HG03196 (cell line): ENCODE measurements at regions not wholly inside any gene's neighbourhood (a gene's known extent, or its start where the extent isn't known, plus 50 kb on each side); places are given as distances from the start of the nearest gene placed in this dataset.
"Not testable (repeated sequence)": the region's sequence is repeated elsewhere in the genome, so short reads cannot be mapped to it uniquely, and the experiment has no call there.

ENCODE experiments used
- ATAC-seq: cut with Tn5 transposase; IDR thresholded peaks from one replicate; pipeline ENCODE4 v1.9.1; 2021; ENCODE audit not compliant: unreplicated experiment

DNA sequence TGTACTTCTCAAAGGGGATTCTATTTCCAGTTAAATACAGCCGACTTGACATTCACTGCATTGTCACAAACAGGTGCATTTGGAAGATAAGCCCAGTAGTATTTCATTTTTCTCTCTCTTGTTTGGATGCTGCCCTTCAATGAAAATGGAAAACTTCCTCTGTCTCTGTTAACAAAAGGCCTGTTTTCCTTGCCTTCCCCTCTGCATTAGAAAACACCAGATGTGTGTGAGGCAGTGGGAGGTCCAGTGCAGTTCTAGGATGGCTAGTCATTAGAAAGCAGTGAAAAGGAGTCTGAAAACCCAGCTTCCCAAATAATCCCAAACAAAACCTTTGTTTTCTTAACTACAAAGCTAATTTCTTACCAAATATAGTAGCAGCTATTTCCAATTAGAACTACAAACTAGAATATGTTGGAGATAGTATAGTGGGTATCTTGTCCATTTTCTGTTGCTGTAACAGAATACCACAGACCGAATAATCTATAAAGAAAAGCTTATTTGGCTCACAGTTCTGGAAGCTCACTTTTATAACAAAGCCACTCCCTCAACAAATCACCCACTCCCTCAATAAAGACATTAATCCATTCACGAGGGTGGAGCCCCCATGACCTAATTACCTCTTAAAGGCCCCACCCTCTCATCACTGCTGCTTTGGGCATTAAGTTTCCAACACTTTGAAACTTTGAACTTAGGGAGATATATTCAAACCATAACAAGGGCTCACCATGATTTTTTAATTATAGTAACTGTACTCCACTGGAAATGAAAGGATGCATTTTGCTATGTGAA, 452.1 kb upstream of the RPS6KA3 start:
- ATAC-seq: no peak

DNA sequence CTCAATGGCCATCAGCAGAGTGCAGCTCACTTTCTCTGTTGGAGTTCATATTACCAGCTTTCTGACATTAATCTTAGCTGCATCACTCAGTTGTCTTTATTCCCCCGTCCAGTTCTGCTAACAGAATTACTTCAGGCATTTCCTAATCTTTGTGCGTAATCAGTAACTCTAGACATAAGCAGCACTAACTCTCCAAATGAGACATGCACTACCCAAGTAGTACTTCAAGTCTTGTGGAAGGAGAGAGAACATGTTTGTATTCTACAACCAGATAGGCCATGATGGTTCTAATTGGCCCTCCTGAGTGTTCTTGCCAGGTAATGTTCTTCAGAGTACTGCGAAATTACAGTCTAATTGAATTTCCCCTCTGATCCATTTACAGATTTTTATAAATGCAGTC, 448.5 kb upstream of the RPS6KA3 start:
- ATAC-seq: no peak

DNA sequence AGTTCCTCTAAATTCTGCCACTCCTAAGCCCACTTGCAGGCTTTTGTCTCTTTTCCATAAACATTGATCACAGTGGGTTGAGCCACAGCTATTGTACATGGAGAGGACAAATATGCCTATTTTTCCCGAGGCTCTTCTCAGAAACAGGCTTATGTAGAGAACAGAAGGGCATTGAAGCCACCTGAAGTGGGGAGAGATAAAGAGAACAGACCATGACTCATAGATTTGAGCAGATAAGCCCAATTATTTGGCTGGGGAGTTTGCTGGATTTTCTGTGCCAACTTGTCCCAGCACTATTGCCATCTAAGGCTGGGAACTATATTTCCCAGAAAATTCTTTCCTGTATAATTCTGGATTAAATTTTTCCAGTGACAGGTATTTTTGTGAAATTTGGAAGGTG, 446.1 kb upstream of the RPS6KA3 start:
- no peak for ATAC-seq

GRCh38 chrX:20711366-20711765, 444.7 kb upstream of the RPS6KA3 start:
- ATAC-seq: no peak

- ATAC-seq: no peak
These were observed 426.4 kb upstream of the RPS6KA3 start for GRCh38 chrX:20693078-20693477.

- no peak for ATAC-seq
These were observed 419.5 kb upstream of the RPS6KA3 start for GRCh38 chrX:20686256-20686655.

DNA sequence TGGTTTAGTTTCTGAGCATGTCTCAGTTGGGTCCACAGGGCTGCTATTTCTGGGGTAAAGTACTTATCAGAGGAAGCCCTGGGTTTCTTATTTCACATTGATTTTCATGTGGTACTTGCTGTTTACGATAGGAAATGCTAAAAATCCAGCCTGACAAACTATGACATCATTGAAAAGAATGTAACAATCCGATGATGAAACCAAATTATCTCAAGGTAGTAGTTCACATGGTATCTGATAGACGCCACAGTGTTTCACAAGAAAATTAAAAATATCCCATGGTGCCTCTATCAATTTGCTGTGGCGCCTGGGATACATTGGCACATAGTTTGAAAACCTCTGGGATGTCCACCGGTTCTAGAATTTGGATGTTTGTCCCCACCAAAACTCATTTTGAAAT, 418.9 kb upstream of the RPS6KA3 start:
- ATAC-seq: no peak

DNA sequence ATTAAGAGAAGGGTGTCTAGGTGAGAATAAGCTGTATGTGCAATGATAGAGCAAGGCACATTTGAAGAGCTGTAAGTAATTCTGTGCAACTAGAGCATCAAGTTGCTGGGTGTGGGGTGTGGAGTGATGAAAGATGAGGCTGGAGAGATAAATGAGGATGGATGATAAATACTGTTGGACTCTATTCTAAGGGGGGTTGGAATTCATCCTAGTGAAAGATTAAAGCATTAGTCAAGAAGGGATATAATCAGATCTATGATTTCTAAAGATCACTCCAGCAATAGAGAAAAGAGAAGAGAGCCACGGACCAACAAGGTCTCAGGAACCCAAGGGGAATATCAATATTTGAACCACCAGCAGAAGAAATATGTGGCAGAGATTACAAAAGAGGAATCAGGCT, 415.0 kb upstream of the RPS6KA3 start:
- ATAC-seq: no peak

GRCh38 chrX:20680998-20681397, 414.3 kb upstream of the RPS6KA3 start:
- no peak for ATAC-seq

DNA sequence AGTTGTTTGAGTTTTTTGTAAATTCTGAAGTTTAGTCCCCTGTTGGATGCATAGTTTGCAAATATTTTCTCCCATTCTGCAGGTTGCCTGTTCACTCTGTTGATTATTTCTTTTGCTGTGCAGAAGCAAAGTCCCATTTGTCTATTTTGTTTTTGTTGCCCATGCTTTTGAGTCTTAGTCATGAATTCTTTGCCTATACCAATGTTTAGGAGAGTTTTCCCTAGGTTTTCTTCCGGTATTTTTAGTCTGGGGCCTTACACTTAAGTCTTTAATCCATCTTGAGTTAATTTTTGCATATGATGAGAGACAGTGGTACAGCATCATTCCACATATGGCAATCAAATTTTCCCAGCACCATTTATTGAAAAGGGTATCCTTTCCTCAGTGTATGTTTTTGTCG, 405.8 kb upstream of the RPS6KA3 start:
- ATAC-seq: no peak

DNA sequence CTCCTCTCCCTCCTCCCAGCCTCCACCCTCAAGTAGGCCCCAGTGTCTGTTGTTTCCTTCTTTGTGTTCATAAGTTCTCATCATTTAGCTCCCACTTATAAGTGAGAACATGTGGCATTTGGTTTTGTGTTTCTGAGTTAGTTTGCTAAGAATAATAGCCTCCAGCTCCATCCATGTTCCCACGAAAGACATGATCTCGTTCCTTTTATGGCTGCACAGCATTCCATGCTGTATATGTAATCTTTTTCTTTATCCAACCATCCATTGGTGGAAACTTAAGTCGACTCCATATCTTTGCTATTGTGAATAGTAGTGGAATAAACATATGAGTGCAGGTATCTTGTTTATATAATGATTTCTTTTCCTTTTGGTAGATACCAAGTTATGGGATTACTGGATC, 405.0 kb upstream of the RPS6KA3 start:
- ATAC-seq: not testable (repeated sequence)

DNA sequence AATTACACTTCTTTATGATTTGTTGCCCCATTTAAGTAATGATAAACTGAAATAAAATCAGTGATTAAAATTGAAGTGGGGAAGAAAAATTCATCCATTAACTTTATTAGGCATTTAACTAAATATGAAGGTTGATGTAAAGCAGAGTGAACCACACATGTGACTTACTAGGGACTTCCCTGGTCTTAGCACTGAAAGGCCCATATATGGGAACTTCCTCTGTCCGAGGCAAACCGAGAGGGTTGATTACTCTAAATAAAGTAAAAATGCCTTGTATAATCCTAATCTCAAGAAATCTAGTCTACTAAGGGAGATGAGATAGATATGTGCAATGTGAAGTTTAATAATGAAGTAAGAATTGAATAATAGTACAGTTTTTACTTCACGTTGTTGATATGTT, 403.9 kb upstream of the RPS6KA3 start:
- no peak for ATAC-seq

DNA sequence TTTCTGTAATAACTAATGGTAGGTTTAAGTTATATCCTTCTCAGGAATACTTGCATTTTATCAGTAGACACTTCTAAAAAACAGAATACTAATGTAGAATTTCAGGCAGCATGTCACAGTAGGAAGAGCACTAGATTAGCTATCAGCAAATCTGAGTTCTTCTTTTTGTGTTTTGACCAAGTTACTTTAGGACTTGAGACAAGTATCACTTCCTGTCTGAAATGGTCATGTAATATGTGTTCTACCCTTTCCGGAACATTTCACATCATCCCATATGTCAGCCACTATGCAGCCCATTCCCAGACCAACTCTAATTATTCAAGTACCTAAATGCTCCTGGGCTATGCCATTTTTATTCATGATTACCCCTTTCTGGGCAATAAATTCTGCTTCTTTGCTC, 401.8 kb upstream of the RPS6KA3 start:
- no peak for ATAC-seq

- no peak for ATAC-seq
These were observed 399.6 kb upstream of the RPS6KA3 start for GRCh38 chrX:20666331-20666730.

- ATAC-seq: no peak
These were observed 398.8 kb upstream of the RPS6KA3 start for GRCh38 chrX:20665481-20665880.

GRCh38 chrX:20664774-20665173, 398.1 kb upstream of the RPS6KA3 start:
- ATAC-seq: no peak

DNA sequence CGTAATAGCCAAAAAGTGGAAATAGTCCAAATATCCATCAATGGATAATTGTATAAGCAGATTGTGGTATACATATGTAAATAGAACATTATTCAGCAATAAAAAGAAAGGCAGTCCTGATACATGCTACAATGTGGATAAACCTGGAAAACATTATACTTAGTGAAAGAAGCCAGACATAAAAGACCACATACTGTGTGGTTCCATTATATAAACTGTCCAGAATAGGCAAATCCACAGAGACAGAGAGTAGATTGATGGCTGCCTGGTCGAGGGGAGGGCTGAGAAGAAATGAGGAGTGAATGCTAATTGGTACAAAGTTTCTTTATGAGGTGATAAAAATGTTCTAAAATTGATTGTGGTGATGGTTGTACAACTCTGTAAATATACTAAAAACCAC, 397.4 kb upstream of the RPS6KA3 start:
- no peak for ATAC-seq

- no peak for ATAC-seq
These were observed 396.6 kb upstream of the RPS6KA3 start for GRCh38 chrX:20663336-20663735.

DNA sequence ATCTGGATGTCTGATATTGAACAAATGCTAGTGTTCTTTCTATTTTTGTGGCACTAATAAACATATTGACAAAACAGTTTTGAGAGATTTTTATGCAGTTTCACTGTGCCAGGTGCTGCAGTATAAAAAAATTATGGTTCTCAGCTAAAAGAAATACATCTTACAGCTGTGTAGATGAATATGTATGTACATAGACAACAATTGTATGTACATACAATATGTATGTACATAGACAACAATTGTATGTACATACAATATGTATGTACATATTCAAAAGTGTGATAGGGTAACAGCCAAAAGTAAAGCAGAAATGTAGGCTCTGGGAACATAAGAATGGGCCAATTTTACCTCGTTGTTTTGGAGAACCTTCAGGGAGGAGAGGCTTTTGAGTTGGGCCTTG, 390.0 kb upstream of the RPS6KA3 start:
- ATAC-seq: no peak

DNA sequence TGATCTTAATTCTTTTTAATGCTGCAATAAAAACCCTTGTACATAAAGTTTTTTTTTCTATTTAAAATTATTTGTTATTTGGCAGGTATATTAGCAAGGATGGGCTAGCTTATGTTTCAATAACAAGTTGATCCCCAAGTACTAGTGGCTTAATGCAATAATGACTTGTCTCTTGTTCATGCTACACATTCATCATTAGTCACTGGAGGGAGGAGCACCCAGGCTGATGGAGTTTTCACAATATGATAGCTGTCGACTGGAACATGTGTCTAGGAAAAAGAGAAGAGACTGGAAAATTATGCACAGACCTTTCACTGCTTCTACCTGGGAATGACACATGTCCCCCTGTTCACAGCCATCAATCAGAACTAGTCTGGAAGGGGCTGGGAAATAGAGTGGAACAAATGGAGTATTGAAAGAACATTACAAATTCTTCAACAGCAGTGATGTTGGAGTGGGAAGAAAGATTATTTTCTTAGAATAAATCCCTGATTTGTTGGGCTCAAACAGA, 387.9 kb upstream of the RPS6KA3 start:
- no peak for ATAC-seq

DNA sequence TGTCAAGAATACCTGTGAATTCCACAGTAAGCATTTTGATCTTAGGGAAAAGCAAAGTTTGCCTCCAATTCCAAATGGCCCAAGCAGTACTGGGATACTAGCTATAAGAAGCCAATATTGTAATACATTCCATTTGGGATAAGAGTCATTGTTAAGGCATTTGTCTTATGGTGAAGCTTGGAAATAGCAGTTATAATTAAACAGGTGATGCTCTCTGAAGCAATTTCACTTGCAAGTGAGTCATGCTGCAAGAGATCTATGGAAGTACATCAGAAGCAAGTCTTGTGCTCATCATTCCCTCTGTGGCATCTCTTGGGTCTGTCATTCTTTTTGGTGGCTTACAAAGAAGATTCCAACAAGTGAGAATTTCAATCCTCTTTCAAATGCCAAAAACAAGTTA, 386.4 kb upstream of the RPS6KA3 start:
- ATAC-seq: no peak

DNA sequence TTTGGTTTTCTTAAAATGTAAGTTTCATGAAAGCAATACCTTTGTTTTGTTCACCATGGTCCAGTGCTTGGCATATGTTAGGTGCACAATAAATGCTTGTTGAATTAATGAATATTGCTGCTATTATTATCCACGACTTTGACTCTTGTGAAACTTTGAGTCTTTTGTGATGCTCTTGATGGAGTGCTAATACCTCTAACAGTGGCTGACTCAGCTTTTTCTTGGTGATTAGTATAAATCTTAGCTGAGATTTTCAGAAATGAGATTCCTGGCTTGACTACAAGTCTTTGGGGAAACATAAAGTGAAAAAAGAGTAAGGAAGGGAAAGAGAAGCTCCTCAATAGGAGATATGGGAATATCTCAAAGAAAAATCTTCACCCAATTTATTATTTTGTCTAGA, 375.2 kb upstream of the RPS6KA3 start:
- ATAC-seq: no peak

GRCh38 chrX:20639115-20639514, 372.4 kb upstream of the RPS6KA3 start:
- ATAC-seq: no peak
